ENCODE measurements at regions not wholly inside any gene's neighbourhood (a gene's known extent, or its start where the extent isn't known, plus 50 kb on each side); places are given as distances from the start of the nearest gene placed in this dataset.

- no peak overlapping the region for H3K27ac Mint-ChIP-seq
- H3K4me3 Mint-ChIP-seq, result no peak overlapping the region
- H3K4me1 ChIP-seq (ENCODE audit: control insufficient read depth, insufficient read depth, low read length, poor library complexity, severe bottlenecking), result no peaks in the 10 kb centered on the region
Measured at GRCh38 chr11:56910046-56910773, 78.5 kb upstream of the OR5AK2 start.

GRCh38 chr11:56909563-56909962, 79.2 kb upstream of the OR5AK2 start:
- H3K4me1 Mint-ChIP-seq, result no peaks in the 10 kb centered on the region
- H3K36me3 Mint-ChIP-seq, result no peaks in the 10 kb centered on the region
- no peaks in the 10 kb centered on the region for H3K27me3 ChIP-seq (ENCODE audit: control insufficient read depth, insufficient read depth, low read length)
- no peaks in the 10 kb centered on the region for H3K27me3 Mint-ChIP-seq
- H3K27ac ChIP-seq (ENCODE audit: insufficient read depth, low read length, poor library complexity, severe bottlenecking), result no peak overlapping the region
- H3K4me3 Mint-ChIP-seq, result no peak overlapping the region
- H3K36me3 ChIP-seq (ENCODE audit: control insufficient read depth, insufficient read depth, low read length), result no peaks in the 10 kb centered on the region
- H3K4me3 ChIP-seq (ENCODE audit: low read depth, low read length), result no peak overlapping the region
- peaks cover 0 to 6% (median 0%) of the 10 kb centered on the region in 7 donors for H3K9me3 Mint-ChIP-seq
- ATAC-seq (ENCODE audit: low read depth in 2 of 2), result no peak
- H3K4me1 ChIP-seq (ENCODE audit: control insufficient read depth, insufficient read depth, low read length, poor library complexity, severe bottlenecking), result no peaks in the 10 kb centered on the region
- H3K27ac Mint-ChIP-seq, result no peak overlapping the region
- no peaks in the 10 kb centered on the region for H3K9me3 ChIP-seq (ENCODE audit: control insufficient read depth in 2 of 2, low read length in 2 of 2)
- DNase-seq, result no peak

More at GRCh38 chr11:56910046-56910773, 78.5 kb upstream of the OR5AK2 start:
- H3K36me3 Mint-ChIP-seq, result no peaks in the 10 kb centered on the region
- Histone ChIP-seq H3K27ac (ENCODE audit: insufficient read depth, low read length, poor library complexity, severe bottlenecking) (no peak overlapping the region), H3K36me3 (ENCODE audit: control insufficient read depth, insufficient read depth, low read length) (no peaks in the 10 kb centered on the region), H3K9me3 (ENCODE audit: control insufficient read depth in 2 of 2, low read length in 2 of 2) (no peaks in the 10 kb centered on the region), H3K4me3 (ENCODE audit: low read depth, low read length) (no peak overlapping the region), H3K27me3 (ENCODE audit: control insufficient read depth, insufficient read depth, low read length) (no peaks in the 10 kb centered on the region)
- H3K27me3 Mint-ChIP-seq, result no peaks in the 10 kb centered on the region
- ATAC-seq (ENCODE audit: low read depth in 2 of 2) (no peak), DNase-seq (no peak)
- H3K9me3 Mint-ChIP-seq, result peaks cover 0 to 7% (median 3%) of the 10 kb centered on the region in 7 donors
- no peaks in the 10 kb centered on the region for H3K4me1 Mint-ChIP-seq

- Histone ChIP-seq H3K4me3 (ENCODE audit: low read depth, low read length) (no peak overlapping the region), H3K4me1 (ENCODE audit: control insufficient read depth, insufficient read depth, low read length, poor library complexity, severe bottlenecking) (no peaks in the 10 kb centered on the region), H3K9me3 (ENCODE audit: control insufficient read depth in 2 of 2, low read length in 2 of 2) (no peaks in the 10 kb centered on the region), H3K27ac (ENCODE audit: insufficient read depth, low read length, poor library complexity, severe bottlenecking) (no peak overlapping the region), H3K27me3 (ENCODE audit: control insufficient read depth, insufficient read depth, low read length) (no peaks in the 10 kb centered on the region), H3K36me3 (ENCODE audit: control insufficient read depth, insufficient read depth, low read length) (no peaks in the 10 kb centered on the region)
- Mint-ChIP-seq H3K4me1 (no peaks in the 10 kb centered on the region), H3K27me3 (no peaks in the 10 kb centered on the region), H3K4me3 (no peak overlapping the region), H3K9me3 (peaks cover 0 to 4% (median 0%) of the 10 kb centered on the region in 7 donors), H3K27ac (no peak overlapping the region), H3K36me3 (no peaks in the 10 kb centered on the region)
- no peak for ATAC-seq (ENCODE audit: low read depth in 2 of 2)
- no peak for DNase-seq
Measured at GRCh38 chr11:56909080-56909479, 79.6 kb upstream of the OR5AK2 start.

GRCh38 chr11:56906683-56907148, 82.0 kb upstream of the OR5AK2 start:
- no peak overlapping the region for H3K27ac Mint-ChIP-seq
- Histone ChIP-seq H3K4me3 (ENCODE audit: low read depth, low read length) (no peak overlapping the region), H3K9me3 (ENCODE audit: control insufficient read depth in 2 of 2, low read length in 2 of 2) (no peaks in the 10 kb centered on the region), H3K27me3 (ENCODE audit: control insufficient read depth, insufficient read depth, low read length) (no peaks in the 10 kb centered on the region), H3K4me1 (ENCODE audit: control insufficient read depth, insufficient read depth, low read length, poor library complexity, severe bottlenecking) (no peaks in the 10 kb centered on the region), H3K36me3 (ENCODE audit: control insufficient read depth, insufficient read depth, low read length) (no peaks in the 10 kb centered on the region), H3K27ac (ENCODE audit: insufficient read depth, low read length, poor library complexity, severe bottlenecking) (no peak overlapping the region)
- no peak overlapping the region for H3K4me3 Mint-ChIP-seq
- no peaks in the 10 kb centered on the region for H3K4me1 Mint-ChIP-seq
- no peak for ATAC-seq (ENCODE audit: low read depth in 2 of 2)
- no peak for DNase-seq
- H3K9me3 Mint-ChIP-seq, result peaks cover 0 to 4% (median 1%) of the 10 kb centered on the region in 7 donors
- no peaks in the 10 kb centered on the region for H3K36me3 Mint-ChIP-seq
- H3K27me3 Mint-ChIP-seq, result no peaks in the 10 kb centered on the region

- peaks cover 0 to 3% (median 1%) of the 10 kb centered on the region in 7 donors for H3K9me3 Mint-ChIP-seq
- no peaks in the 10 kb centered on the region for H3K4me1 Mint-ChIP-seq
- no peaks in the 10 kb centered on the region for H3K36me3 Mint-ChIP-seq
- ATAC-seq (ENCODE audit: low read depth in 2 of 2) (no peak), DNase-seq (no peak)
- no peaks in the 10 kb centered on the region for H3K36me3 ChIP-seq (ENCODE audit: control insufficient read depth, insufficient read depth, low read length)
- no peaks in the 10 kb centered on the region for H3K27me3 Mint-ChIP-seq
- H3K9me3 ChIP-seq (ENCODE audit: control insufficient read depth in 2 of 2, low read length in 2 of 2), result no peaks in the 10 kb centered on the region
- no peak overlapping the region for H3K27ac ChIP-seq (ENCODE audit: insufficient read depth, low read length, poor library complexity, severe bottlenecking)
- H3K27ac Mint-ChIP-seq, result no peak overlapping the region
- H3K27me3 ChIP-seq (ENCODE audit: control insufficient read depth, insufficient read depth, low read length), result no peaks in the 10 kb centered on the region
- no peak overlapping the region for H3K4me3 ChIP-seq (ENCODE audit: low read depth, low read length)
- no peak overlapping the region for H3K4me3 Mint-ChIP-seq
- H3K4me1 ChIP-seq (ENCODE audit: control insufficient read depth, insufficient read depth, low read length, poor library complexity, severe bottlenecking), result no peaks in the 10 kb centered on the region
Measured at GRCh38 chr11:56905936-56906335, 82.8 kb upstream of the OR5AK2 start.

- Histone ChIP-seq H3K27ac (ENCODE audit: insufficient read depth, low read length, poor library complexity, severe bottlenecking) (no peak overlapping the region), H3K4me1 (ENCODE audit: control insufficient read depth, insufficient read depth, low read length, poor library complexity, severe bottlenecking) (no peaks in the 10 kb centered on the region), H3K9me3 (ENCODE audit: control insufficient read depth in 2 of 2, low read length in 2 of 2) (no peaks in the 10 kb centered on the region), H3K27me3 (ENCODE audit: control insufficient read depth, insufficient read depth, low read length) (no peaks in the 10 kb centered on the region), H3K4me3 (ENCODE audit: low read depth, low read length) (no peak overlapping the region), H3K36me3 (ENCODE audit: control insufficient read depth, insufficient read depth, low read length) (no peaks in the 10 kb centered on the region)
- Mint-ChIP-seq H3K36me3 (no peaks in the 10 kb centered on the region), H3K27ac (no peak overlapping the region), H3K9me3 (peaks cover 0 to 3% (median 1%) of the 10 kb centered on the region in 7 donors), H3K4me3 (no peak overlapping the region), H3K4me1 (no peaks in the 10 kb centered on the region), H3K27me3 (no peaks in the 10 kb centered on the region)
- ATAC-seq (ENCODE audit: low read depth in 2 of 2), result no peak
- no peak for DNase-seq
Measured at GRCh38 chr11:56905442-56905841, 83.3 kb upstream of the OR5AK2 start.

GRCh38 chr11:56898856-56899255, 89.9 kb upstream of the OR5AK2 start:
- Mint-ChIP-seq H3K27me3 (no peaks in the 10 kb centered on the region), H3K4me1 (no peaks in the 10 kb centered on the region), H3K4me3 (no peak overlapping the region), H3K36me3 (no peaks in the 10 kb centered on the region), H3K27ac (no peak overlapping the region), H3K9me3 (peaks cover 0 to 5% (median 0%) of the 10 kb centered on the region in 7 donors)
- ATAC-seq (ENCODE audit: low read depth in 2 of 2) (no peak), DNase-seq (no peak)
- Histone ChIP-seq H3K4me3 (ENCODE audit: low read depth, low read length) (no peak overlapping the region), H3K9me3 (ENCODE audit: control insufficient read depth in 2 of 2, low read length in 2 of 2) (no peaks in the 10 kb centered on the region), H3K27ac (ENCODE audit: insufficient read depth, low read length, poor library complexity, severe bottlenecking) (no peak overlapping the region), H3K36me3 (ENCODE audit: control insufficient read depth, insufficient read depth, low read length) (no peaks in the 10 kb centered on the region), H3K27me3 (ENCODE audit: control insufficient read depth, insufficient read depth, low read length) (no peaks in the 10 kb centered on the region), H3K4me1 (ENCODE audit: control insufficient read depth, insufficient read depth, low read length, poor library complexity, severe bottlenecking) (no peaks in the 10 kb centered on the region)
